ENCODE measurements at regions not wholly inside any gene's neighbourhood (a gene's known extent, or its start where the extent isn't known, plus 50 kb on each side); places are given as distances from the start of the nearest gene placed in this dataset.

DNA sequence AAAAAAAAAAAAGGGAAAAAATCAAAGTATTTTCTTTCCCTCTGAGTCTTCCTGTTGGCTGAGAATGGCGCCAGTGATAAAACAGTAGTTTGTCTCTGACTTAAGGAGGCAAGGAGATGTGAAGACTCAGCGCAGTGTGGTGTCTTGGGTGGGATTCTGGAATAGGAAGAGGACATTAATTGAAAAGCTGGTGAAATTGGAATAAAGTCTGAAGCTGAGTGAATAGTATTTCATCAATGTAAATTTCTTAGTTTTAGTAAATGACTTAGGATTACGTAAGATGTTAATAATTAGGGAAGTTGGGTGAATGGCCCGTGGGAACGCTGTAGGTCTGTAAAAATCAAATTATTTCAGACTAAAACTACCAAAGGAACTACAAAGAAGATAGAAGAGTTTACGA lies 122.8 kb upstream of the ZNF217 start:
- DNase-seq: no peak

DNA sequence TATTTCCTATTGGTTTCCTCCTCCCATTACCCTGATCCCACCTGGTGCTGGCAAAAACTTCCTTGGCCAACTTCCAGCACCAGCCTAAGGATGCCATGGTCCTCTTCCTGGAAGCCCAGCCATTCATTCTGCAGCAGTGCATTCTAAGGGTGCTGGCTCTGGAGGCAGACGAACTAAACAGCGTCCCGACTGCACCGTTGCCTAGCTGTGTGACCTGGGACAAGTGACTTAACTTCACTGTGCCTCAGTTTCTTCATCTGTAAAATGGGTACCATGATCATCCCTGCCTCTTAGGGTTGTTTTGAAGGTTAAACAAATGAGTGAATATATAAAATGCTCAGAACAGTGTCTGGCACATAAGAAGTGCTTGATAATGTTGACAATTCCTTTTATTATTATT lies 120.9 kb upstream of the ZNF217 start:
- no peak for DNase-seq

DNA sequence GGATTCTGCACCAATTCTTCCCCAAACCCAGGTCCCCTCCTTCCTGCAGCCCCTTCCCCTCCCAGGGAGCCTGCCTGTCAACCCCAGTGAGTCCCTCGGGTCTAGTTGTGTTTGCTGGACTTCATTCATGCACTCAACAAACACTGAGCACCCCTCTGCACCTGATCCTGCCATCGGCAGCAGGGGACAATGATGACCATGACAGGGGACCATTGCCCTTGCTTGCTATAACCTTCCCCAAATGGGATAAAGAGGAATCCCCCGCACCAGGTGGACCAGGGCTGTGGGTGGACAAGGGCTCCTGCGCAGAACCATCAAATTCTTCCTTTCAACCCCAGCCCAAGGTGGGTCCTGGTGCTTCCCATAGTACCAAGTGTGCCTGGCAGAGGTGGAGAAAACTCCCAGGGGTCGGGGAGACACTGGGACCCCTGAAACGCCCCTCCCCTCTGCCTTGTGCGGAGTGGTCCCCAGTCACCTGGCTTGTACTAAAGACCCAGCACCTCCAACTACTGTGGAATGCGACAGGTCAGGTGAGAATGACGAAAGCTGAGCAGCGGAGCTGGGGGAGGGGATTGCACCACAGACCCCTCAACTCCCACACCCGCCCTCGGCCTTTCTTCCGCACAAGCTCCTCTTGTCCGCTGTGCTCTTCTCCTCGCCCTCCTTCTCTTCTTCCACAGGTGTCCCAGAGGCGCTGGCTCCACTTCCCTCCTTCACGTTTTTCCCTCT lies 119.9 kb upstream of the ZNF217 start:
- DNase-seq: no peak

DNA sequence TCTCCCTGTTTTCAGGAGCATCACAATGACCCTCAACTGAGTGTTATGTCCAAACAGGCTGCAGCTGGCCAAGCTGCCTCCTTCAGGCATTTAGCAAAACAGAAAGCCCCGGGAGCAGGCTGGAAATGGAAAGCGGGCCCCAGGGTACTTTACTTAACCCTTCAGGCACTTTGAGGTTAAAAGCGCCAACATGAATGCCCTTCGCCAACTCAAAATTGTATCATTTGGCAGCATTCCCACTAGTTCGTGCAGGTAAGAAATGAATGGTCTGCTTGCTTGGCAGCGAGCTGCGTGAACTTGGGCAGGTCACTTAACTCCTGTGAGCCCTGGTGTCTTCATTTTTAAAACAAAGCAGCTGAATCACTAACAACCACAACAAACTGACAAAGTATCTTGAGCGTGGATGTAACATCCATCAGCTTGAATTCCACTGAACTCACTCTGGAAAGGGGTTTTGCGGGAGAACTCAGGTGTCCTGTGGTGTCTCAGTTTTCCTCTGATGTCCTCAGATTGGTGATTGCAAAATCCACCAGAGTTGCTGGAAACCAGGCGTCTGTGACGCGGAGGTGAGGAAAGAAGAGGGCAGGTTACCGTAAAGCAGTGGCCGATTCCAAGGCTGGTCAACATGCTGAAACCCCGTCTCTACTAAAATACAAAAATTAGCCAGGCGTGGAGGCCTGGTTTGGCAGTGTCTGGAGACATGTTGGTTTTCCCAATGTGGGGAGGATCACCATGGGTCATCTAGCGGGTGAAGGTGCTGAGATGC lies 118.8 kb upstream of the ZNF217 start:
- no peak for DNase-seq

DNA sequence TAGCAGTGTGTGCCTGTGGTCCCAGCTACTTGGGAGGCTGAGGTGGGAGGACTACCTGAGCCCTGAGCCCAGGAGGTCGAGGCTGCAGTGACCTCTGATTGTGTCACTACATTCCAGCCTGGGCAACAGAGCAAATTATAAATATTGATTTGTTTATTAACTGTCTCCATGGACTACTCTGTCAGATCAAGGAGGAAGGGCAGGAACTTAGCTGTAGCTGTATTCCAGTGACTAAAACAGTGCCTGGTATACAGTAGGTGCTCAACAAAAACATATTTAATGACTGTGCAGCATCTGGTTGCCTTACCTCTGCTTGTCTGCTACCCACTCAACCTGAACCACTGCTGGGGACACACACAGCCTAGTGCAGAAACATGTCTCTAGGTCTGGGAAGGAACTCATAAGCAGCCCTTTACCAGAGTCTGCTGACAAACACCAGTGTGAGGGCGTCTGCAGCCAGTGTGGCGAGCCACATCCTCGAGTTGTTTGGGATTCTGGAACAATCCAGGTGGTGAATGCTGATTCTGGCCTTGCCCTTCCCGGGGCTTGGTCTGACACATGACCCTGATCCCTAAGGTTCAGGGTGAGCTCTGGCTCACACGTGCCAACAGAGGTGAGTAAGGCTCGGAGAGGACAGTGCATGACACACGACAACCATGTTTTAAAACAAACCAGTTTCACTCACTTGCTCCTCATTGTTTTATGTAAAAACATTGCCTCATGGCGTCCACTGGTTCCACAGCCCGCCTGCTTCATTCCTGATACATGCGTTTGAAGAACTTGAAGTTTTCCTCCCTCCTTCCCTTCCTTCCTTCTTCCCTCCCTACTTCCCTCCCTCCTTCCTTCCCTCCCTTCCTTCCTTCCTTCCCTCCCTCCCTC lies 117.9 kb upstream of the ZNF217 start:
- no peak for DNase-seq

DNA sequence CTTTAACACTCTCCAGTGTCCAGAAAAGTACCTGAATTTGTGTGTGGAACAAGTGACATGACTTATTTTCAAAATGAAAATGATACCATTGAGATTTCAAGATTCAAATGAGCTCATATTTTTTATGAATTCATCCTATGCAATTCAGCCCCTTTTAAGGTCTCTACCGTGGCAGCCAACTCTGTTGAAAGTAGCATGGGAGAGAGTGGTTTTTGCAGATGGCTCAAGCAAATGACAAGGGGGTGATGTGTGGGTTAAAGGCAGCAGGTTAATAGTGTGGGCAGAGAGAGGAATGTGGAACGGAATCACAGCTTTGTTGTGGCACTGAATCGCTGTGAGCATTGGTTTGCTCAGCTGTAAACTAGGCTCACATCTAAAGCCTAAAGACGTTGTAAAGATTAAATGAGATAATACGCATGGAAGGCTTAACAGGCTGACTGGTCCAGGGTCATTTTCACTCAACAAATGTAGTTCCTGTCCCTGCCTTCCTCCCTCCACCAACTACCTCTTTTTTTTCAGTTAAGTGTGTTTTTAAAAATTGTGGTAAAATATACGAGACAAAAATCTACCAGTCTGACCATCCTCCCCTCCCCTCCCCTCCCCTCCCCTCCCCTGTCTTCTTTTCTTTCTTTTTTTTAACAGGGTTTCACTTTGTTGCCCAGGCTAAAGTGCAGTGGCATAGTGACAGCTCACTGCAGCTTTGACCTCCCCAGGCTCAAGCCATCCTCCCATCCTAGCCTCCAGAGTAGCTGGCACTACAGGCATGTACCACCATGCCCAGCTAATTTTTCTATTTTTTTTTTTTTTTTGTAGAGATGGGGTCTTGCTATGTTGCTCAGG lies 114.7 kb upstream of the ZNF217 start:
- no peak for DNase-seq

DNA sequence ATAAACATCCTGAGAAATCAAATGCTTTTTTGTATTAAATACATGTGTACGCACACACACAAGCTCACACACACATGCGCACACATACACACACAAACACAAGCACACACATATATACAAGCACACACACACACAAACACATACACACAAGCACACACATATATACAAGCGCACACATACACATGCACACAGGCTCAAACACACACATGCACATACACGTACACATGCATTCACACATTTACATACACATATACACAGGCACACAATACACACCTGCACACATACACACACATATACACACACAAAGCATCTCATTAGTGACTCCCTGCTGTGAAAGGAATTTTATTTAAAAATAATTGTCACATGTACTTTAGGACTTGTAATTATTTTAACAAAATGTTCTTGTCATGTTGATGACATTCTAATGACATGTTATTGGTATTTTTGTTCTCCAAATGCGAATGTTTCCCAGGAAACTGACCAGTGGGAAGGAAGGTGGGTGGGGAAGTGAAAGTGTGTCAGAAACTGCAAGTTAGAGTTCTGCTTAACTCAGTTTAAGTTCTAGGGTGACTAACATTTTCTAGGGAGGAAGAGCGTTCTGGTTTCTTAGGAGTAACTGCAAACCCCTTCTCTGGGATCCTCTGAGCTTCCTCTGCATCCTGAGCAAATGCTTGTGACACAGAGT lies 113.9 kb upstream of the ZNF217 start:
- DNase-seq: no peak

DNA sequence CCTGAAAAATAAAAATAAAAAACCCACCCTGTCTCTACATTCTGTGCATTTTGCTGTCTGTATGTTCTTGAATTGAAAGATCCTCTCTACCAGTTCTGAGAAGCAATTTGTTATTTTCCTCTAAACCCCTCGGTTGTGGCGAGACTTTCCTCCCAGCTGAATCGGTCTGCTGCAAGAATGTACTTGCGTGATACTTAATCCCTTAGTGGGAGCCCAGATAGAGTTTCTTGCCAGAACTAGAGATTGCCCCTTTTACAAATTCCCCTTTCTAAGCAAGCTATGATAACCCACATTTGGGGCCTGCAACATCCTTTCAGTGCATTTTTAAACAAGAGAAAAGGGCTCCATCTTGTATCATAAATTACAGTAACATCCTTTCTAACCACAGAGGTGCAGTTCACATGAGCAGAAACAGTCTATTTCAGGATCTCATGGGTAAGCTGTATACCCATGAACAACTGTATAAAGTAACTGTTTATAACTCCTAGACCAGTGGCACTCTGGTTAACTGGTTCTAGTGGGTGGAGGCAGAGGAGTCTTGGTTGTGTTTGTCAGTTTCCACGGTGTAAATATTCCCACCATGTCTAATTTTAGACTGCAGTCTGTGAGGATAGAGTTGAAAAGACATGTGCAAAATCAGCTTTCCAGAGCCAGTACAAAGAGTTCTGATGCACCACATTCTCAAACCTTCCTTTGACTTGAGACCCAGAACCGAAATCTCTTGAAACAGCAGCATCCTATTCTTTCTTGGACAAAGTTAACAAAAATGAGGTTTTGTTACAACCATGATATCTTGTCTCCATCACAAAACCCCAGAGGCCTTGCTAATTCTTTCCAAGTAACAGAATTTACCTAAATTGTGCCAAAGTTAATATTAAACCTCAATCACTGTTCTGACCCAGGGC lies 113.1 kb upstream of the ZNF217 start:
- DNase-seq: no peak

DNA sequence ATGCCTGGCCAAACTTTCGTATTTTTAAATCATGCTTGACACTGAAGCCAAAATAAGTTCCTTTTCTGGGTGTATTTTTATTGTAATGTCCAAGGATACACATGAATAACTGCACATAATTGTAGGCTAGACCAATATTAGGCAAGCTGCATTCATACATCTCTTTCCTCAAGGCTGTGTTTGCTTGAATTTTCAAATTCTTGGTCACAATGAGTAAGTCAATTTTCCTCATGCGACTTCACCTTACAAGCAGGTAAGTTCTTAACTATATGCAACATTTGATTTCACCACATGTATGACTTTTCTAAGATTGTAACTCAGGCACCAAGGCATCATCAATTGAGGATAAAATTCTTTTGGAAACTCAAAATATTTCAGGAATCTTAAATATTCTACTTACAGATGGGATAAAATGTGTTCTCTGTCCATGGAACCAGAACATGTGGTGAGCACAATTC lies 112.4 kb upstream of the ZNF217 start:
- DNase-seq: no peak

DNA sequence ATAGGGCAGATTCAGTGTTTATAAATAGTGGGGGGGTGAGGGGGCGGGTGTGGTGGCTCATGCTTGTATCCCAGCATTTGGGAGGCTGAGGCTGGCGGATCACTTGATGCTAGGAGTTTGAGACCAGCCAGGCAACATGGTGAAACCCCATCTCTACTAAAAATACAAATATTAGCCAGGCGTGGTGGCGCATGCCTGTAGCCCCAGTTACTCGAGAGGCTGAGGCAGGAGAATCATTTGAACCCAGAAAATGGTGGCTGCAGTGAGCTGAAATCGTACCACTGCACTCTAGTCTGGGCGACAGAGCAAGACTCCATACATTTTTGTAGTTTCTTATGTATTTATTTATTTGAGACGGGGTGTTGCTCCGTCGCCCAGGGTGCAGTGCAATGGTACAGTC lies 109.0 kb upstream of the ZNF217 start:
- no peak for DNase-seq

DNA sequence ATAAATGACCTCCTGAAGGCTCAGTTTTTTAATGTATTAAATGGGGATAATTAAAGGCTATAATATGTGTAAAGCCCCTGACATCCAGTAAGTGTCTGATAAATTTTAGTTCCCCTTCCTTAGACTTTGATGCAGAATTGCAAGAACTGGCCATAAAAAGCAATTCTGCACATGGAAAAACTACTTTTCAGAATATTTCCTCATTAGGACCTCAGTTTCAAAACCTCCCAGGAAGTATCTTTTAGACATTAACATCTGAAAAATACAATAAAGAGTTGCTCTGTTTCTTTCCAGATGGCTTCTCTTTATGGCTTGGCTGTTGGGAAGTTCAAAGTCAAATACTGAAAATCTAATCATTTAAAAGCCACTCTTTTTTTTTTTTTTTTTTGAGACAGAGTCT lies 106.3 kb upstream of the ZNF217 start:
- DNase-seq: no peak

DNA sequence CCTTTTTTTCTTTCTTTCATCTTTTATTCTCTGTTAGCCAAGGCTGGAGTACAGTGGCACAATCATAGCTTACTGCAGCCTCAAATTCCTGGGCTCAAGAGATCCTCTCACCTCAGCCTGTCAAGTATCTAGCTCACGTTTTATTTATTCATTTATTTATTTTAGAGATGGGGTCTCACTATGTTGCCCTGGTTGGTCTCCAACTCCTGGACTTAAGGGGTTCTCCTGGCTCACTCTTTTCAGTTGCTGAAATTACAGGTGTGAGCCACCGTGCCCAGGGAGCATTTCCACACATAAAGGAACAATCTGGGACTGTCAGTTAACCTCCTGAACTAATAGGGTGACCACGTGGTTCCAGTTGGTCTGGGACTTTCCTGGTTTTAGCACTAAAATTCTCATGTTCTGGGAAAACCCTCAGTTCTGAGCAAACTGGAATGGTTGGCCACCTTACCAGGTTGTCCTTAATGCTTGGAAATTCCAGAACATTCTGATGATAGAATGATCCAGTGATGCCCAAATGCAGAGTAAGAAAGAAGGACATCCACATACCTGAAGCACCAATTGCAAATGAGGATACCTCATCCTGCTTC lies 105.5 kb upstream of the ZNF217 start:
- DNase-seq: no peak

DNA sequence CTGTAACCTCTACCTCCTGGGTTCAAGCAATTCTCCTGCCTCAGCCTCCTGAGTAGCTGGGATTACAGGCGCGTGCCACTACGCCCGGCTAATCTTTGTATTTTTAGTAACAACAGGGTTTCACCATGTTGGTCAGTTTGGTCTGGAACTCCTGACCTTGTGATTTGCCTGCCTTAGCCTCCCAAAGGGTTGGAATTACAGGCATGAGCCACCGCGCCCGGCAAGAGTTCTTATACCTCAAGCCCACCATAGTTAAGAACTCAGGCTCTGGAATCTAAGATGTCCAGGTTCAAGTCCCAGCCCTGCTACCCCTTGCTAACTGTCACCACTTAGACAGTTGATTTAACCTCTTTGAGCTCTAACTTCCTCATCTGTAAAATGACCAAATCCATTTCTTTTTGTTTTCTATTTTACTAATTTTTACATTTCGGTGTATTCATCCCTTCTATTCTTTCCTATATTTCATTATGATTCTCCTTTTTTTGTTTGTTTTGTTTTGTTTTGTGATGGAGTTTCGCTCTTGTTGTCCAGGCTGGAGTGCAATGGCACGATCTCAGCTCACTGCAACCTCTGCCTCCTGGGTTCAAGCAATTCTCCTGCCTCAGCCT lies 104.8 kb upstream of the ZNF217 start:
- no peak for DNase-seq

DNA sequence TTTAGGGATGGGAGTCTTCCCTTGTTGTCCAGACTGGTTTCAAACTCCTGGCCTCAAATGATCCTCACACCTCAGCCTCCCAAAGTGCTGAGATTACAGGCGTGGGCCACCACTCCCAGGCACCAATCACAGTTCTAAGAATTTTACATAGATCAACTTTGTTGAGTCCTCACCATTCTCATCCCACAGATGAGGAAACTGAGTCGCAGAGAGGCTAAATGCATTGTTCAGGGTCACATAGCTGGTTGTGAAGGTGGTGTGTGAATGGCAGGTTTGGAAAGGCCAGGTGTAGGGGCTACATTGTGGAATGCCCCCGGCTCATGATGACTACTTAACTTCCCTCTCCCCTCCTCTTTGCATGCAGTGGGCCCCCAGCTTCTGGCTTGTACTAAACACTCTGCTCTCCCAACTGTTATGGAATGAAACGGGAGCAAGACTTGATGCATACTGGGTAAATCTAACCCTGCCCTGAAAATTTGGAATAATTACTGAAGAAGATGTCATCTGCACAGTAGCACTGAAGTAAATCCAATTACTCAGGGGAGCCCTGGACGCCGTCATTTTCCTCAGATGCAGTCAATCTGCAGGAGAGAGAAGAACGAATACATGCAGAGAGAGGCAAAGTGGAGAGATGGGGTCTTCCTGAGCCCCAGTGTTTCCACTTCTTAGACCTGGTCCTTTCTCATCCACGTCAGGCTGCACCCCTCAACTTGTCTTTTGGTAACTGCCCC lies 102.3 kb upstream of the ZNF217 start:
- no peak for DNase-seq

DNA sequence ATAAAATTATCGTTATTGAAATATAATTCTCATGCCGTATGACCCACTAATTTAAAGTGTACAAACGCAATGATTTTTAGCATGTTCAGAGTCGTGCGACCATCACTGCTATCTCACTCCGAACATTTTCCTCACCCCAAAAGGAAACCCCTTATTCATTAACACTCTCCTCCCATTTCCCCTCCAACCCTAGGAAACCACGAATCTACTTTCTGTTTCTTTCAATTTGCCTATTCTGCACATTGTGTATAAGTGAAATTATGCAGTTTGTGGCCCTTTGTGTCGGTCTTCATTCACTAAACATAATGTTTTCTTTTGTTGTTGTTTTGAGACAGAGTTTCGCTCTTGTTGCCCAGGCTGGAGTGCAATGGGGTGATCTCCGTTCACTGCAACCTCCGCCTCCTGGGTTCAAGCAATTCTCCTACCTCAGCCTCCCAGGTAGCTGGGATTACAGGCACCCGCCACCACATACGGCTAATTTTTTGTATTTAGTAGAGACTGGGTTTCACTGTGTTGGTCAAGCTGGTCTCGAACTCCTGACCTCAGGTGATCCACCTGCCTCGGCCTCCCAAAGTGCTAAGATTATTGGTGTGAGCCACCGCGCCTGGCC lies 99.7 kb upstream of the ZNF217 start:
- DNase-seq: no peak

DNA sequence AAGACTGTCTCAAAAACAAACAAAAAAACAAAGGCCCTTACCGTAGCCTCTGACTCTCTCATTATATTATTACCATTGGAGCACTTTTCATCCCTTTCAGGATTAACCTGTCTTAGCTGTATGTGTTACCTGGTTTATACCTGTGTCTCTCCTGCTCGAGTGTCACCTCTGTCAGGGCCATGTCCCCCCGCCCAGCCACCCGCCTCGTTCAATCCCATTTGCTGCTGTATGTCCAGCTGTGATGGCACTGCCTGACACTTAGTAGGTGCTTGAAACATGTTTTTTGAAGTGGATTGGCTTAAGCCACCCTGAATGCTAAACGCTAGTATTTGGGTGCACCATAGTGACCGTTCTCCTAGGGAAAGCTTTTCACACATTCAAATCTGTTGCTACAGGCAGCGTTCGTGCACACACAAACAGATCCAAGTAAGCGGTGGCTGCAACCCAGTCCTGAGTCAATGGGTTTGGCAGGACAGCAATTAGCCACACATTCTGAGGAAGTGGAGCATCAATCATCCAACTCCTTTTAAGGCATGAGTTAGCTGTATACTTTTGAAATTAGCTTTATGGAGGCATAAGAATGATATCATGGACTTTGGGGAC lies 98.9 kb upstream of the ZNF217 start:
- peak in 3 of 14 donors; percentile 15 to 24 (median 22) for DNase-seq

DNA sequence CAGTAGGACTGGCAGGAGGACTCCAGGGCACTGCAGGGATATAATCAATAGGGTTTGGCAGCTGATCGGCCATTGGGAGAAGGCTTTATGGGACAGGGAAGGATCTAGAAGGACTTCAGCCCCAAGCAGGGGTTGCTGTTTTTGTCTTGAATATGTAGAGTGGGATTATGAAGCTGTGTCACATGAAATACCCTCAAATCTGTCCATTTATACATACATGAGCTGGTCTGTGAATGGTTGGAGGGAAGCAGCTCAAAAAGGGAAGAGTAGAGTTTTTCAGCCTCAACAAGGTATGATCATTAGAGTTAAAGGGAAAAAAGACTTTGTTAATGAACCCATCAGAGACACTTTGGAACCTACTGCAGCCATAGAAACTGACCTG lies 98.2 kb upstream of the ZNF217 start:
- DNase-seq: no peak
